ENCODE measurements at regions not wholly inside any gene's neighbourhood (a gene's known extent, or its start where the extent isn't known, plus 50 kb on each side); places are given as distances from the start of the nearest gene placed in this dataset.

GRCh38 chr13:103960001-103960400 is 893.8 kb upstream of the SLC10A2 start:
- Histone ChIP-seq H3K23ac (ENCODE audit: insufficient read length) (no peak overlapping the region), H2BK5ac (ENCODE audit: low read depth, low read length) (no peak overlapping the region), H3K4me2 (ENCODE audit: insufficient read depth in 1 of 2, low read depth in 2 of 2, low read length in 2 of 2) (no peak overlapping the region), H4K8ac (ENCODE audit: extremely low read depth, insufficient read depth, low read length) (no peak overlapping the region), H3K27me3 (replicated peaks in 1 of 4; ENCODE audit: control insufficient read depth in 3 of 4, extremely low read depth in 1 of 4, insufficient read depth in 3 of 4, low read length in 3 of 4) (peaks cover 0 to 1% (median 0%) of the 10 kb centered on the region in 4 experiments; a peak in 1 of 7 replicates), H2AFZ (ENCODE audit: low read length) (no peak overlapping the region), H2BK12ac (ENCODE audit: low read depth, low read length) (no peak overlapping the region), H2BK120ac (replicated peaks; ENCODE audit: low read depth, low read length) (no peak overlapping the region), H3K36me3 (ENCODE audit: control insufficient read depth in 2 of 4, insufficient read depth in 4 of 4, low read length in 3 of 4) (no peaks in the 10 kb centered on the region), H3K27ac (ENCODE audit: low read depth, low read length) (no peak overlapping the region), H2BK15ac (ENCODE audit: low read length) (no peak overlapping the region), H3K9ac (replicated peaks in 1 of 4; ENCODE audit: extremely low read depth in 1 of 4, low read depth in 3 of 4, low read length in 3 of 4) (no peak overlapping the region), H3K79me2 (ENCODE audit: control insufficient read depth in 1 of 2, insufficient read depth in 2 of 2, low read length in 2 of 2) (no peaks in the 10 kb centered on the region), H3K23me2 (ENCODE audit: low read depth, low read length) (no peaks in the 10 kb centered on the region), H4K20me1 (replicated peaks in 1 of 2; ENCODE audit: control insufficient read depth in 1 of 2, insufficient read depth in 2 of 2, low read length in 2 of 2) (no peaks in the 10 kb centered on the region), H3K18ac (ENCODE audit: extremely low read depth, low read length) (no peak overlapping the region), H2BK20ac (ENCODE audit: low read length) (no peak overlapping the region), H4K5ac (ENCODE audit: insufficient read length, low read depth, low read length) (no peak overlapping the region), H3K14ac (ENCODE audit: insufficient read length) (no peak overlapping the region), H3K79me1 (ENCODE audit: low read depth, low read length) (no peaks in the 10 kb centered on the region), H3K56ac (replicated peaks; ENCODE audit: insufficient read length, low read depth, low read length) (no peak overlapping the region), H3K4me1 (replicated peaks in 1 of 4; ENCODE audit: control insufficient read depth in 3 of 4, insufficient read depth in 4 of 4, low read length in 3 of 4) (no peaks in the 10 kb centered on the region), H3K9me3 (ENCODE audit: insufficient read depth in 2 of 2, low read depth in 1 of 2, low read length in 1 of 2) (no peaks in the 10 kb centered on the region), H4K91ac (replicated peaks; ENCODE audit: insufficient read length, low read length) (no peak overlapping the region), H2AK5ac (ENCODE audit: low read depth, low read length) (no peak overlapping the region), H3K4ac (replicated peaks; ENCODE audit: insufficient read length, low read depth, low read length) (no peak overlapping the region), H3K4me3 (ENCODE audit: extremely low read depth in 1 of 4, insufficient read depth in 2 of 4, low read depth in 3 of 4, low read length in 4 of 4) (no peak overlapping the region)
- ChIA-PET POLR2A (ENCODE audit: partially characterized antibody) (no interaction called here), CTCF (ENCODE audit: partially characterized antibody) (no interaction called here)
- DNase-seq (ENCODE audit: low read depth in 1 of 2, low spot score in 2 of 2): no peak
- TF ChIP-seq NANOG (IDR thresholded peaks at IDR 0.05; ENCODE audit: insufficient read depth, low read depth, low read length, poor library complexity, severe bottlenecking): no peak
- no peak for FAIRE-seq
